Stimulated activated CD8-positive, alpha-beta memory T cell treated with anti-CD3 and anti-CD28 coated beads, Interleukin-7, amount 100 ng/mL, for 1 hour (primary cell): ENCODE measurements at regions not wholly inside any gene's neighbourhood (a gene's known extent, or its start where the extent isn't known, plus 50 kb on each side); places are given as distances from the start of the nearest gene placed in this dataset.

Experiments used
- DNase-seq, 2 donors: peaks; one replicate each; pipeline ENCODE4 v3.0.0-alpha.2; 2020; ENCODE audit warnings: low read depth in 2 of 2

DNA sequence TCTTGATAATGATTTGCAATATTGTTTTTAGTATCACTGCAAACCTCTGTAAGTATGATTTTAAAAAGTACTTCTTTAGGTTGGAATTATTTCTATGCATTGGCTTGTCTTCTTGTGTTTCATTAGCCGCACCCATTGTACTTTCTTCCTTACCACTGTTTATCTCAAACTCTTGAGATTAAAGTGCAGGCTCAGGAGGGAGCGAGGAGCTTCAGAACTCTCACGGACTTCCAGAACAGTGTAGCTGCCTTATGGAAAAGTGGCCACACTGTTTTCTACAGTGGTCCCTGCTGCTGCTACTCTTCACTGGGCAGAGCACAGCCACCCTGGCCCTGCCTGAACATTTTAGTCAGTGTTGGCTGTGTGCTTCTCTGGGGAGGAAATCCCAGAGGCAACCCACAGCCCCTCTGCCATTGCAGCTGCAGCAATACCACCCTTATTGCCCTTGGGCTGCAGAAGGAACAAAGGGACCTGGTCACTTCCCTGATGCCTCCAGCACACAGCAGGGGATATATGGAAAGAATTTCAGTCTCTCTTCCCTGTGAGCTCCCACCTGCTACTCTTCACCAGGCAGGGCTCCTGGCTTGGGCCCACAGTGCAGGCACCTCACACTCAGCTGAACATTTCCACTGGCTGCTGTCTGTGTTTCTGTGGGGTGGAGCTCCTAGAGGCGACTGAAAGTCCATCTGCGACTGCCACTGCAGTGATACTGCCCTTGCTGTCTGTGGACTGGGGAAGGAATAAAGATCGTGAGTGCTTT lies 91.7 kb upstream of the MAP3K4 start:
- no peak for DNase-seq

DNA sequence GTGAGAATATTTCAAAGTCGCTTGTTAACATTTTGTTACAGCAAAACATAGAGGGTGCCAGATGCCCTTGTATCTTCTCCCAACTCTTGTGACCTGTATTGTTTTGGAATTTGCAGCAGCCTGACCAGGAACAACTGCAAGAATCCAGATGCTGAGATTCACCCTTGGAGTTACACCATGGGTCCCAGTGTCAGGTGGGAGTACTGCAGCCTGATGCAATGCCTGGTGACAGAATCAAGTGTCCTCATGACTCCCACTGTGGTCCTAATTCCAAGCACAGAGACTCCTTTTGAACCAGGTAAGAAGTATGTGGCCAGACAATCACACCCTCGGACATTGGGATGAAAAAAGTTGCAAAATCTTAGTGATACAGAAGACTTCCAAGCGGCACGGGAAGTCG lies 79.6 kb upstream of the MAP3K4 start:
- no peak for DNase-seq

GRCh38 chr6:160912411-160912810 lies 79.2 kb upstream of the MAP3K4 start:
- no peak for DNase-seq

- no peak for DNase-seq
These were observed 74.0 kb upstream of the MAP3K4 start for GRCh38 chr6:160917572-160917971.

DNA sequence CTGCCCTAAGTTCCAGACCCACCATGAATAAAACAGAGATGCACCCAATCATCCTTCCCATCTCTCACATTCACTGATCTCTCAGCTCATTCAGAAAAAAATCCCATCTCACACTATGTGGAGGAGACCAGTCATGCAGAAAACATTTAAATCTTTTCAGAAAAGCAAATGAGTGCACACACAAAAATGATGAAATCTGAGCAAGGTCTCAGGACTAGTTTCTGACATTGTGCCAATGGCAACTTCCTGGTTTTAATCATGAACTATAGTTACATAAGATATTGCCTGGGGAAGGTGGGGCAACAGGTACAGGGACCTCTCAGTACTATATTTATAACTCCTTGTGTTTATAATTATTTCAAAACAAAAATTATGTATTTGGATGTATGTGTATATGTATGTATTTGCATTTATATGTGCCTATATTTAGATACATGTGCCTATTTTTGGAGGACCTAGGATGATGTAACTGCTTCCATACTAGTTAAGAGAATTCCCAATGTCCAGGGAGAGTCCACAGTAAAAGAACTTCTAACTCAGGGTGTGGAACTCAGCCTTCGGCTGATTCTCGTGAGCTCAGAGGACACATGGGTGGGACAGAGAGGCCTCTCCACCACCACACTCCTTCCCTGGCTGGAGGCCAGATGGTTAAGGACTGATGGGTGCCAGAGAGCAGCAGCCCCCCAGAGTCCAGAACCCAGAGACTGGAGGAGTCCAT lies 71.7 kb upstream of the MAP3K4 start:
- DNase-seq, result no peak

DNA sequence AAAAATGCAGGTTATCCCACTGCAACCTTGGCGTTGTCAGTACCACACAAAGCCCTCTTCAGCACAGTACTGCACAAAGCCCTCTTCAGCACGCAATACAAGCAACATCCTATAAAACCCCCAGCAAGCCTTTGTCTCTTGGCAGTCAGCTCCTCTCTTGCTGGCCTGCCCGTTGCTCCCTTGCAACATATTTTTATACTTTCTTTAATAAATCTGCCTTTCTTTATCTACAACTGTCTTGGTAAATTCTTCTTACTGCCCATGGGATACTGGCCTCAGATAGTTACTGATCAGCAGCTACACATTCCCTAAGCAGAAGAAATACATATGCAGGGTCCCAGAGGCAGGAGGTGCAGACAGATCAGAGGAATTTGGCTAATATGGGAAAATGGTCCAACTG lies 70.5 kb upstream of the MAP3K4 start:
- no peak for DNase-seq

GRCh38 chr6:160926281-160927276 lies 65.0 kb upstream of the MAP3K4 start:
- DNase-seq, result no peak

GRCh38 chr6:160927416-160927815 lies 64.2 kb upstream of the MAP3K4 start:
- DNase-seq, result no peak

- no peak for DNase-seq
These were observed 62.2 kb upstream of the MAP3K4 start for GRCh38 chr6:160929361-160929760.

DNA sequence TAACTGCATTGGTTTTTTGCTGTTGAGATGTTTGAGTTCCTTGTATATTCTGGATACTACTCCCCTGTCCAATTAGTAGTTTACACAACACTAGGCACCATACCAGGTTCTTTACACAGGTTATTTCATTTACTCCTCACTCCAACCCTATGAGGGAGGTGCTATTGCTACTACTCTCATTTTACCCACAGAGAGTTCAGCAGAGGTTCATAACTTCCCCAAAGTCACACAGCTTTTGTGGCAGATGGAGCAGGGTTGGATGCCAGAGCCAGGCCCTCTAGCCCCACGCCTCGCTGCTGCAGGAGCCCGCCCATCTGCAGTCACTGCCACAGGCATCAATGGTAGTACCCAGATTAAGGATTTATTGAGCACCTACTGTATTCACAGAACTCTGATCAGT lies 61.7 kb upstream of the MAP3K4 start:
- no peak for DNase-seq

GRCh38 chr6:160930547-160931377 lies 60.8 kb upstream of the MAP3K4 start:
- peak in 1 of 2 donors; percentile 38 for DNase-seq

GRCh38 chr6:160931378-160932310 lies 59.9 kb upstream of the MAP3K4 start:
- DNase-seq, result no peak

DNA sequence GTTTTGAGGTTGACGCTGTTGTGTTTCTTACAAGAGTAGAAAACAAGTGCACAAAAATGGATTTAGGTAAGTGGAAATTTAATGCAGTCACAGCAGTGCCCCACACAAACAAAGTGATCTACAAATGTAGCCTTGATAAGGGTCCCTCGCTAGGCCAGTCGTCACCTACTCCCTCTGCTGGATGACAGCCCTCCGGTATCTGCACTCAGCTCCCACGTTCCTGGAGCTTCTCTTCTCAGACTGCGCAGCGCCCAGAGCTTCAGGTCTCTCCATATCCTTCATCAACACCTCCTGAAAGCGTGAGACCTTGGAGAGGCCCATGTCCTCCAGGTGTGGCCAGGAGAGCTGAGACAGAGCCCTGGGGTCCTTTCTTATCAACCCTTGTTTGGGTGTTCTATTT lies 58.3 kb upstream of the MAP3K4 start:
- DNase-seq, result no peak

DNA sequence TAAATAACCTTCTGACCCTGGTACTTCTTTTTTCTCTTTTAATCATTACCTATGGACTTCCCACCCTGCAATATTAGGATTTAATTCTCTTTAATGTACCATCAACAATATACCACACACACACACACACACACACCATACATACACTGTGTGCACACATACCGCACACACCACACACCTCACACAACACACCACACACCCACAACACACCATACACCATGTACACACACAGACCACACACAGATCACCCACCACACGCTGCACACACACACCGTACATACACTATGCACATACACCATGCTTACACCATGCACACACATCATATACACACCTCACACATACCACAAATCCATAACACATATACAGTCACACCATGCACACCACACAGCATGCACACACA lies 57.4 kb upstream of the MAP3K4 start:
- DNase-seq, result no peak

GRCh38 chr6:160940197-160940596 lies 51.4 kb upstream of the MAP3K4 start:
- no peak for DNase-seq
